HFF-Myc (cell line): ENCODE measurements at regions not wholly inside any gene's neighbourhood (a gene's known extent, or its start where the extent isn't known, plus 50 kb on each side); places are given as distances from the start of the nearest gene placed in this dataset.

ENCODE experiments used
- DNase-seq: peaks from one replicate; pipeline ENCODE4 v3.0.0-alpha.2; 2011; ENCODE audit warnings: low read depth; ENCODE audit errors: extremely low read depth
- H3K4me3 ChIP-seq: replicated peaks from 2 replicates; pipeline ENCODE4 v1.5.1; 2011; ENCODE audit warnings: low read depth, mild to moderate bottlenecking, control low read depth, low read length
- CTCF ChIP-seq: IDR thresholded peaks from 2 replicates; pipeline ENCODE4 v1.5.1; 2012; ENCODE audit warnings: mild to moderate bottlenecking, low read depth, low read length, control low read depth; ENCODE audit errors: missing control alignments

GRCh38 chrX:101774340-101774739, 114.7 kb upstream of the ARMCX2 start:
- DNase-seq, result no peak
- TF ChIP-seq CTCF, result no peak
- H3K4me3 ChIP-seq, result no peak overlapping the region

GRCh38 chrX:101764538-101764937, 104.9 kb upstream of the ARMCX2 start:
- H3K4me3 ChIP-seq, result no peak overlapping the region
- no peak for DNase-seq
- TF ChIP-seq CTCF, result no peak

GRCh38 chrX:101759000-101759399, 99.3 kb upstream of the ARMCX2 start:
- no peak overlapping the region for H3K4me3 ChIP-seq
- peak; percentile 9 for DNase-seq
- peak; percentile 17 for TF ChIP-seq CTCF

- no peak for DNase-seq
- no peak overlapping the region for H3K4me3 ChIP-seq
- no peak for TF ChIP-seq CTCF
These were observed 91.1 kb upstream of the ARMCX2 start for GRCh38 chrX:101750744-101751143.

- no peak for TF ChIP-seq CTCF
- DNase-seq, result no peak
- H3K4me3 ChIP-seq, result no peak overlapping the region
These were observed 89.8 kb upstream of the ARMCX2 start for GRCh38 chrX:101749436-101749835.

GRCh38 chrX:101745046-101745445, 85.4 kb upstream of the ARMCX2 start:
- TF ChIP-seq CTCF, result no peak
- DNase-seq, result no peak
- no peak overlapping the region for H3K4me3 ChIP-seq

GRCh38 chrX:101744085-101744484, 84.4 kb upstream of the ARMCX2 start:
- H3K4me3 ChIP-seq, result no peak overlapping the region
- DNase-seq, result no peak
- TF ChIP-seq CTCF, result no peak
